GM12878 (cell line): ENCODE measurements at regions not wholly inside any gene's neighbourhood (a gene's known extent, or its start where the extent isn't known, plus 50 kb on each side); places are given as distances from the start of the nearest gene placed in this dataset.

ENCODE experiments used
- ATAC-seq: fragments of 200-7000 bp; cut with Tn5 transposase; 3 replicates; pipeline ENCODE4 v1.9.1; 2020; ENCODE audit warnings: mild to moderate bottlenecking, moderate library complexity
- BruUV-seq: library from RNA; stranded (reverse); fragments of 400-500 nt; replicated peaks from 2 replicates; lab custom pipeline; 2021; lab: Mats Ljungman, UMichigan
- CTCF ChIA-PET: fragments of 300-600 bp; sonication (Branson Sonifier 250); formaldehyde crosslinking; extraction: SDS; loops from one replicate; lab custom pipeline; 2021; ENCODE audit warnings: inconsistent platforms; lab: Yijun Ruan, JAX
- POLR2A ChIA-PET: fragments of 350-600 bp; formaldehyde crosslinking; extraction: SDS; loops from one replicate; lab custom pipeline; 2021; ENCODE audit warnings: inconsistent platforms; lab: Charles Lee
- RAD21 ChIA-PET: fragments of 300-600 bp; sonication (Branson Sonifier 250); formaldehyde crosslinking; loops from one replicate; lab custom pipeline; 2023; ENCODE audit warnings: antibody characterized with exemption; ENCODE audit not compliant: unreplicated experiment; lab: Charles Lee
- SMC1A ChIA-PET: fragments of 300-600 bp; sonication (Branson Sonifier 250); formaldehyde crosslinking; loops from one replicate; lab custom pipeline; 2023; ENCODE audit not compliant: unreplicated experiment, uncharacterized antibody; lab: Charles Lee
- DNase-seq: peaks from one replicate; pipeline ENCODE4 v3.0.0-alpha.2; 2011; ENCODE audit warnings: low read depth, low spot score
- FAIRE-seq: peaks from 3 replicates; lab custom pipeline; 2011; peaks lifted over from hg19 to GRCh38; lab: Jason Lieb, UNC
- H2AFZ ChIP-seq: 2 replicates; pipeline ENCODE4 v1.6.0; 2011; ENCODE audit warnings: low read depth, low read length, control low read depth; ENCODE audit not compliant: control insufficient read depth
- H3K27ac ChIP-seq: 2 replicates; pipeline ENCODE4 v1.5.1; 2011; ENCODE audit warnings: control low read depth; ENCODE audit not compliant: control insufficient read depth, insufficient read depth
- H3K27me3 ChIP-seq, 2 experiments: replicated peaks in 1 of 2; 2 replicates each; pipeline versions ENCODE4 v1.6.0 to v1.6.1; 2011; ENCODE audit warnings: low read length in 1 of 2; ENCODE audit not compliant: control insufficient read depth in 2 of 2, insufficient read depth in 2 of 2
- H3K36me3 ChIP-seq, 2 experiments: 2 replicates each; pipeline ENCODE4 v1.5.1; 2011; ENCODE audit warnings: low read length in 1 of 2; ENCODE audit not compliant: control insufficient read depth in 2 of 2, insufficient read depth in 2 of 2
- H3K4me1 ChIP-seq: 2 replicates; pipeline ENCODE4 v1.6.1; 2011; ENCODE audit warnings: mild to moderate bottlenecking, low read length, moderate library complexity, mixed read lengths; ENCODE audit not compliant: control insufficient read depth, insufficient read depth
- H3K4me2 ChIP-seq: 2 replicates; pipeline ENCODE4 v1.6.0; 2011; ENCODE audit warnings: control low read depth; ENCODE audit not compliant: control insufficient read depth, insufficient read depth
- H3K4me3 ChIP-seq: fragments of 200-600 bp; sonication (generic); 2 replicates; pipeline ENCODE4 v1.5.1; 2016
- H3K79me2 ChIP-seq: 2 replicates; pipeline ENCODE4 v1.6.0; 2011; ENCODE audit warnings: low read length; ENCODE audit not compliant: control insufficient read depth, insufficient read depth
- H3K9ac ChIP-seq: 2 replicates; pipeline ENCODE4 v1.8.0; 2011; ENCODE audit warnings: low read length, control low read depth, mixed read lengths; ENCODE audit not compliant: control insufficient read depth, insufficient read depth
- H3K9me3 ChIP-seq: replicated peaks from 3 replicates; pipeline ENCODE4 v1.5.1; 2011; ENCODE audit warnings: mild to moderate bottlenecking, low read length; ENCODE audit not compliant: control insufficient read depth, insufficient read depth
- H4K20me1 ChIP-seq: 2 replicates; pipeline ENCODE4 v1.6.0; 2011; ENCODE audit not compliant: control insufficient read depth, insufficient read depth
- BACH1 ChIP-seq: fragments of 450-650 bp; IDR thresholded peaks from 2 replicates; pipeline ENCODE4 v1.6.1; 2017; ENCODE audit warnings: mild to moderate bottlenecking, borderline replicate concordance
- BMI1 ChIP-seq: fragments of 450-650 bp; IDR thresholded peaks from 2 replicates; pipeline ENCODE4 v1.6.1; 2016; ENCODE audit warnings: mild to moderate bottlenecking, moderate library complexity, borderline replicate concordance
- CBFB ChIP-seq: IDR thresholded peaks from 2 replicates; pipeline ENCODE4 v1.6.1; 2016; ENCODE audit warnings: antibody characterized with exemption, low read depth
- FOXM1 ChIP-seq: IDR thresholded peaks from 2 replicates; pipeline ENCODE4 v1.6.1; 2012; ENCODE audit warnings: low read depth, mild to moderate bottlenecking, inconsistent platforms, low read length, moderate library complexity
- GATAD2B ChIP-seq: fragments of 450-650 bp; conservative IDR thresholded peaks from 2 replicates; pipeline ENCODE4 v1.6.1; 2017; ENCODE audit warnings: low read depth, mild to moderate bottlenecking, moderate library complexity
- JUND ChIP-seq: IDR thresholded peaks from 2 replicates; pipeline ENCODE4 v1.6.1; 2012; ENCODE audit warnings: low read depth, mild to moderate bottlenecking, low read length, improper control_type of control experiment, moderate library complexity
- KDM1A ChIP-seq: fragments of 200-600 bp; sonication (generic); IDR thresholded peaks from 2 replicates; pipeline ENCODE4 v1.6.1; 2016; ENCODE audit warnings: borderline replicate concordance
- NFYA ChIP-seq: IDR thresholded peaks from 2 replicates; pipeline ENCODE4 v1.6.1; 2011; ENCODE audit warnings: low read depth, mild to moderate bottlenecking, low read length, improper control_type of control experiment, borderline replicate concordance
- POLR2A ChIP-seq: IDR thresholded peaks from 2 replicates; pipeline ENCODE4 v1.6.1; 2011; ENCODE audit warnings: low read depth, mild to moderate bottlenecking, low read length
- WRNIP1 ChIP-seq: IDR thresholded peaks from 2 replicates; pipeline ENCODE4 v1.6.1; 2011; ENCODE audit warnings: low read depth, low read length, improper control_type of control experiment, borderline replicate concordance
- YBX1 ChIP-seq: fragments of 450-650 bp; IDR thresholded peaks from 2 replicates; pipeline ENCODE4 v1.6.1; 2016; ENCODE audit warnings: antibody characterized with exemption
- ZNF217 ChIP-seq: fragments of 450-650 bp; IDR thresholded peaks from 2 replicates; pipeline ENCODE4 v1.6.1; 2017; ENCODE audit warnings: antibody characterized with exemption, mild to moderate bottlenecking
- WGBS: methylation state at CpG from one replicate; pipeline ENCODE4 v1.1.6; 2016; ENCODE audit warnings: low lambda C conversion rate; ENCODE audit not compliant: insufficient replicate concordance, insufficient coverage; ENCODE audit errors: missing lambda C conversion rate; 5-methylcytosine and 5-hydroxymethylcytosine counted together
- in situ Hi-C: fragments of 300-500 bp; cut with MboI; formaldehyde crosslinking; loops from 9 replicates; pipeline ENCODE4 v1.14.3; 2018; ENCODE audit warnings: mixed read lengths
- intact Hi-C: fragments of 100-400 bp; cut with micrococcal nuclease; formaldehyde crosslinking; loops from one replicate; pipeline ENCODE4 v1.14.2; 2022; ENCODE audit not compliant: unreplicated experiment
- TF ChIP-seq, protein P1 (sequence below): IDR thresholded peaks from 2 replicates; pipeline ENCODE4 v1.6.1; 2012; ENCODE audit warnings: low read depth, low read length, improper control_type of control experiment
- TF ChIP-seq, protein P2 (sequence below): IDR thresholded peaks from 2 replicates; pipeline ENCODE4 v1.6.1; 2012; ENCODE audit warnings: low read depth, low read length, improper control_type of control experiment
- TF ChIP-seq, protein P3 (sequence below): fragments of 450-650 bp; IDR thresholded peaks from 2 replicates; pipeline ENCODE4 v1.6.1; 2016; ENCODE audit warnings: mild to moderate bottlenecking, moderate library complexity, borderline replicate concordance

DNA sequence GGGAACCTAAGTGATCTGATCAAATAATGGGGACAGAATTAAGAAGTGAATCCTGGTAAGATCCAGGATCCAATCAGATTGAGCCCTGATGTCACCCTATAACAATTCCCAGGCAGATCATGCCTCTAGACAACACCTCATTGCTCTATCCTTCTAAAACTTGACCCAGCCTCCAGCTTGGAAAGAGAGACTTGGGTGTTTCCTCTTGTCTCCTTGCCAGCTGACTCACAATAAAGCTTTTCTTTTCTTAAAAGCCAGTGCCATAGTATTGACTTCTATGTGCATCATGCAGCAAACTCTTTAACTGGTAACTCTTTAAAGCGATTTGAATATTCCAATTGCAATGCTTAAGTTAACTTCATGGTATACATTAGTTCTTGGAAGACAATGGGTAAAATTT, 109.6 kb upstream of the CHORDC1 start:
- no peak for TF ChIP-seq POLR2A
- no peak for TF ChIP-seq JUND
- TF ChIP-seq NFYA, result no peak
- TF ChIP-seq, protein P1, sequence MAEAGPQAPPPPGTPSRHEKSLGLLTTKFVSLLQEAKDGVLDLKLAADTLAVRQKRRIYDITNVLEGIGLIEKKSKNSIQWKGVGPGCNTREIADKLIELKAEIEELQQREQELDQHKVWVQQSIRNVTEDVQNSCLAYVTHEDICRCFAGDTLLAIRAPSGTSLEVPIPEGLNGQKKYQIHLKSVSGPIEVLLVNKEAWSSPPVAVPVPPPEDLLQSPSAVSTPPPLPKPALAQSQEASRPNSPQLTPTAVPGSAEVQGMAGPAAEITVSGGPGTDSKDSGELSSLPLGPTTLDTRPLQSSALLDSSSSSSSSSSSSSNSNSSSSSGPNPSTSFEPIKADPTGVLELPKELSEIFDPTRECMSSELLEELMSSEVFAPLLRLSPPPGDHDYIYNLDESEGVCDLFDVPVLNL, result no peak
- TF ChIP-seq BACH1, result no peak
- TF ChIP-seq ZNF217, result no peak
- TF ChIP-seq KDM1A, result no peak
- TF ChIP-seq, protein P2, sequence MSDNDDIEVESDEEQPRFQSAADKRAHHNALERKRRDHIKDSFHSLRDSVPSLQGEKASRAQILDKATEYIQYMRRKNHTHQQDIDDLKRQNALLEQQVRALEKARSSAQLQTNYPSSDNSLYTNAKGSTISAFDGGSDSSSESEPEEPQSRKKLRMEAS, result no peak
- ChIA-PET CTCF (no interaction called here), RAD21 (no interaction called here), SMC1A (no interaction called here), POLR2A (no interaction called here)
- in situ Hi-C loops, result no loop called here
- no peaks in the 10 kb centered on the region for H4K20me1 ChIP-seq
- no peak overlapping the region for H3K27ac ChIP-seq
- BruUV-seq, result no TSS peak
- H3K79me2 ChIP-seq, result no peaks in the 10 kb centered on the region
- no peak overlapping the region for H3K4me2 ChIP-seq
- DNase-seq (no peak), ATAC-seq (no peak), FAIRE-seq (no peak)
- no peaks in the 10 kb centered on the region for H3K27me3 ChIP-seq
- H3K9me3 ChIP-seq, result no peaks in the 10 kb centered on the region
- WGBS, result 60% methylated on average over 1 of the region's 1 CpG
- no peak overlapping the region for H3K4me3 ChIP-seq
- no peaks in the 10 kb centered on the region for H3K4me1 ChIP-seq
- no peaks in the 10 kb centered on the region for H3K36me3 ChIP-seq
- H3K9ac ChIP-seq, result no peak overlapping the region
- intact Hi-C loops, result no loop called here
- H2AFZ ChIP-seq, result no peak overlapping the region

DNA sequence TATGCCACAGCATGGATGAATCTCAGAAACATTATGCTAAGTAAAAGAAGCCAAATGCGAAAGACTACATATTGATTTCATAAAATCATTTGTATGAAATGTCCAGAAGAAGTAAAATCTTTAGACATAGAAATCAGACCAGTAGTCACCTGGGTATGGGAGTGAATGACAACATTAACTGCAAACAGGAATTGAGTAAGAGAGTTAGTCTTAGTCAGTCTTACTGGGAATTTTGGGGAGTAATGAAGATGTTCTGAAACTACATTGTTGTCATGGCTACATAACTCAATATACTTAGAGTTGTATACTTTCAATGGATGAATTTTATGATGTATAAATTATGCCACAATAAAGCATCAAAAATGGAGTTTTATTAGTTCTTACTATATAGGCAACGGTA, 107.8 kb upstream of the CHORDC1 start:
- no peak for ATAC-seq
- WGBS, result 17% methylated on average over 2 of the region's 2 CpGs
- TF ChIP-seq YBX1, result no peak
- no peak for TF ChIP-seq GATAD2B
- no peak for TF ChIP-seq FOXM1
- no peak for TF ChIP-seq CBFB
- no peak for TF ChIP-seq WRNIP1
- TF ChIP-seq, protein P3, sequence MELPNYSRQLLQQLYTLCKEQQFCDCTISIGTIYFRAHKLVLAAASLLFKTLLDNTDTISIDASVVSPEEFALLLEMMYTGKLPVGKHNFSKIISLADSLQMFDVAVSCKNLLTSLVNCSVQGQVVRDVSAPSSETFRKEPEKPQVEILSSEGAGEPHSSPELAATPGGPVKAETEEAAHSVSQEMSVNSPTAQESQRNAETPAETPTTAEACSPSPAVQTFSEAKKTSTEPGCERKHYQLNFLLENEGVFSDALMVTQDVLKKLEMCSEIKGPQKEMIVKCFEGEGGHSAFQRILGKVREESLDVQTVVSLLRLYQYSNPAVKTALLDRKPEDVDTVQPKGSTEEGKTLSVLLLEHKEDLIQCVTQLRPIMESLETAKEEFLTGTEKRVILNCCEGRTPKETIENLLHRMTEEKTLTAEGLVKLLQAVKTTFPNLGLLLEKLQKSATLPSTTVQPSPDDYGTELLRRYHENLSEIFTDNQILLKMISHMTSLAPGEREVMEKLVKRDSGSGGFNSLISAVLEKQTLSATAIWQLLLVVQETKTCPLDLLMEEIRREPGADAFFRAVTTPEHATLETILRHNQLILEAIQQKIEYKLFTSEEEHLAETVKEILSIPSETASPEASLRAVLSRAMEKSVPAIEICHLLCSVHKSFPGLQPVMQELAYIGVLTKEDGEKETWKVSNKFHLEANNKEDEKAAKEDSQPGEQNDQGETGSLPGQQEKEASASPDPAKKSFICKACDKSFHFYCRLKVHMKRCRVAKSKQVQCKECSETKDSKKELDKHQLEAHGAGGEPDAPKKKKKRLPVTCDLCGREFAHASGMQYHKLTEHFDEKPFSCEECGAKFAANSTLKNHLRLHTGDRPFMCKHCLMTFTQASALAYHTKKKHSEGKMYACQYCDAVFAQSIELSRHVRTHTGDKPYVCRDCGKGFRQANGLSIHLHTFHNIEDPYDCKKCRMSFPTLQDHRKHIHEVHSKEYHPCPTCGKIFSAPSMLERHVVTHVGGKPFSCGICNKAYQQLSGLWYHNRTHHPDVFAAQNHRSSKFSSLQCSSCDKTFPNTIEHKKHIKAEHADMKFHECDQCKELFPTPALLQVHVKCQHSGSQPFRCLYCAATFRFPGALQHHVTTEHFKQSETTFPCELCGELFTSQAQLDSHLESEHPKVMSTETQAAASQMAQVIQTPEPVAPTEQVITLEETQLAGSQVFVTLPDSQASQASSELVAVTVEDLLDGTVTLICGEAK, result no peak
- TF ChIP-seq BMI1, result no peak

More for the DNA sequence above, 107.8 kb upstream of the CHORDC1 start:
- Histone ChIP-seq H3K4me2 (no peak overlapping the region), H3K4me1 (no peaks in the 10 kb centered on the region), H3K27me3 (no peaks in the 10 kb centered on the region), H3K79me2 (no peaks in the 10 kb centered on the region), H3K27ac (no peak overlapping the region), H3K4me3 (no peak overlapping the region), H3K36me3 (no peaks in the 10 kb centered on the region), H4K20me1 (no peaks in the 10 kb centered on the region), H3K9ac (no peak overlapping the region), H2AFZ (no peak overlapping the region), H3K9me3 (no peaks in the 10 kb centered on the region)
- intact Hi-C loops (no loop called here), in situ Hi-C loops (no loop called here)
- no peak for DNase-seq
- RAD21 ChIA-PET, result no interaction called here
- FAIRE-seq, result no peak
- POLR2A ChIA-PET, result no interaction called here
- CTCF ChIA-PET, result no interaction called here
- SMC1A ChIA-PET, result no interaction called here
- no TSS peak for BruUV-seq
